ENCODE measurements at regions not wholly inside any gene's neighbourhood (a gene's known extent, or its start where the extent isn't known, plus 50 kb on each side); places are given as distances from the start of the nearest gene placed in this dataset.

DNA sequence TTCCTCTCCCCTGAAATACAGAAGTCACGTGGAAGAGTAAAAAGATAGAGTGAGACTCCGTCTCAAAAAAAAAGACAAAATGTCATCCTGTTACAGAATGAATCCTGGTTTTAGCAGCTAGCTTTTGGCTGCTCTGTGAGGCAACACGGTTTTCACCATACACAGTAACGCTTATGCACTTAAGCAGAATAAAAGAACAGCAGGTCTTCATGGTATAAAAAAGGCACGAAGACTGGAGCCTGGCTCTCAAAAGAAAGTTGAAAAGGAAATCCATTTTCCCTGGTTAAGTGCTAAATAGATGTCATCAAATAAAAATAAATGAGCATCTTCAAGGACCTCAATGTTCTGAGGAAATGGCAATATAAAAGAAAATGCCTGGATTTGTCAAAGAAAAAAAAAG is 444.1 kb downstream of the IPO8 start:
- DNase-seq (ENCODE audit: extremely low read depth in 1 of 2, low read depth in 1 of 2): no peak

DNA sequence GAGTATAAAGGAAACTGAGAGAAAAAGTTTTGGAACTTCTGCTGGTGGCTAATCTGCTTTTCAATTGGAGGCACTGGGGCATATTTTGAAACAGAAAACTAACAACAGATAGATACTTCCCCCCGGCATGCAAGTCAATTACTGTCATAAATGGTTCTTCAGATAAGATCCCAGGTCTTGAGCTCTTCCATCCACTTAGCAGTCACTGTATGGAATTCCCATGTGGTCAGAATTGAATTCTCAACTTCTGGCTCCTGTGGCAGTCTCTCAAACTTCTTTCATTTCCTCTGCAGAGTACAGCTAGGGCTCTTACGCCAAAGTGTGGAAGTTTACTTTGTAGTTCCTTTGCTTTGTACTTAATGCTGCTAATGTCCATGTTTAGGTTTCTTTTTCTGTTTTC is 452.2 kb downstream of the IPO8 start:
- DNase-seq (ENCODE audit: extremely low read depth in 1 of 2, low read depth in 1 of 2): no peak

DNA sequence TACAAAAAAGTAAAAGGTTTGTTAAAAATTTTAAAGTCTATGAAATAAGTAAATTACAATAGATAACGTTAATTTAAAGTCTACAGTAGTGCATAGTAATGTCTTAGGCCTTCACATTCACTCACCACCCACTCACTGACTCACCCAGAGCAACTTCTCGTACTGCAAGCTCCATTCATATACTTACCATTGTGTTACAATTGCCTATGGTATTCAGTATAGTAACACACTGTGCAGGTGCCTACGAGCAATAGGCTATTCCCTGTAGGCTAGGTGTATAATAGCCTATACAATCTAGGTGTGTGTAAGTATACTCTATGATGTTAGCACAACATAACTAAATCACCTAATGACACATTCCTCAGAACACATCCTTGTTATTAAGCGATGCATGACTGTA is 435.3 kb upstream of the TMTC1 start:
- DNase-seq (ENCODE audit: extremely low read depth in 1 of 2, low read depth in 1 of 2): no peak

DNA sequence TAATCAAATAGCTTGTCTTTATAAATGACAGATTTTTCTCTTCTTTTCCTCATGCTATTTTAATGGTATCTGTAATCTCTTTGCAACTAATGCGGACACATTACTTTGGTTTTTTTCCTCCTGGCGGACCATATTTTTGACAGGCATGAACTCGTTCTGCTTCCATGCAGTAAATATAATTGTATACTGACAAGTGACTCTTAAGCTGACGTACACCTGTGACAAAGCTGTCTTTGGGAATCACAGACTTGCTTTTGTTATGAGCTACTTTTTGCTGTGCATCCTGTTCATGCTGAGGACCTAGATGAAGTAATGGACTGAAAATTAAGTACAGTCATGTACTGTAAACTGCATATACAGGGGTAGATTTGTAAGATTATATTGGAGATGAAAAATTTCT is 434.3 kb upstream of the TMTC1 start:
- DNase-seq (ENCODE audit: extremely low read depth in 1 of 2, low read depth in 1 of 2): no peak

DNA sequence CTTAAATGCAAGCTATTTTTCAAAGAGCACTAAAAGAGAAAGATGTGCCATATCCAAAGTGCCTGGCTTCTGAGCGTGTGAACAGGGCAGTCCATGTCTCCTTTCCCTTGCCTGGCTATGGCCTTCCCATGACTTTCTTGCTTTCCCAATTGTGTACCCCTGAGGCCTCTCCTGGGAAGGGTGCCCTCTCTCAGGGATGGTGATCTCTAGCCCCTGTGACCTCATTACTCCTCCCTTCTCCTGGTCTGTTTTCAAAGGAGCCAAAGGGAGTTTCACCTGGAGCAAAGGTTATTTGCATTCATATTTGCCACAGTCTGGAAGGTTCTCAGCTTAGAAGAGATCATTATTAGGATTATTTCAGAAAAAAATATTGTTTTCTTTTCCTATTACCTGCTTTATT is 429.4 kb upstream of the TMTC1 start:
- DNase-seq (ENCODE audit: extremely low read depth in 1 of 2, low read depth in 1 of 2): no peak

DNA sequence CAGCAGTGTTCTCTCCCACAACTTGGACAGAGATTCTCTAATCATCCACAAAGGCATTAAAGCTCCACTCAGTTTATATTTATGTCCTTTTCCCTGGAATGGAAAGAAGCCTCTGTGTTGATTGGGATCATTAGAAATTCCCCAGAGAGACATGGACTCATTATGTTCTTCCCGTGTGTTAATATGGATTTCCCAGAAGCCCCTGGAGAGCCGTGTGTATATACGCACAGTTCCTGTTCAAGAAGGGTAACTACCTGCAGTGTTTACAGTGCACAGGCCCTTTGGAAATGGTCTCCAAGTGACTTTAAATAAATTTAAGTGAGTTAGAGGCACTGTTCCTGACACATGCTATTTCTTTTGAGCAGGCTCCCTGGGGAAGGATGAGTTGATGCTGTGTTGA is 428.0 kb upstream of the TMTC1 start:
- DNase-seq (ENCODE audit: extremely low read depth in 1 of 2, low read depth in 1 of 2): no peak

DNA sequence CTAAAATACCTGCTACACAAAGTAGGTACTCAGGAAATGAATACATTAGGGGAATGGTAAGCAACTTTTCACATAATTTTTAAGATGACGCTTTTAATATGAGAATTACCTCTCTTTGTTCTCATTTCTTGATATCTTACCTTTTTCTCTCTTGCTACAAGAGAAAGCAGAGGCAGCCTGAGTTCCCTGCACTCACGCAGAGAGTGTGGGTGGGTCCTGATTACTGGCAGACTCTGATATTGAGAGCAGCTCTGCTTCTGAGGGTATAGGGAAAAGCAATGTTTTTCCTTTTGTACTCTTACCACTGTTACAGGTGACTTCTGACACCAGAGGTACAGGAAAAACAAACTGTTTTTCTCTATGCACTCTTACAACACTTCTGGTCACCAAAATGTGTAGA is 420.2 kb upstream of the TMTC1 start:
- no peak for DNase-seq (ENCODE audit: extremely low read depth in 1 of 2, low read depth in 1 of 2)

DNA sequence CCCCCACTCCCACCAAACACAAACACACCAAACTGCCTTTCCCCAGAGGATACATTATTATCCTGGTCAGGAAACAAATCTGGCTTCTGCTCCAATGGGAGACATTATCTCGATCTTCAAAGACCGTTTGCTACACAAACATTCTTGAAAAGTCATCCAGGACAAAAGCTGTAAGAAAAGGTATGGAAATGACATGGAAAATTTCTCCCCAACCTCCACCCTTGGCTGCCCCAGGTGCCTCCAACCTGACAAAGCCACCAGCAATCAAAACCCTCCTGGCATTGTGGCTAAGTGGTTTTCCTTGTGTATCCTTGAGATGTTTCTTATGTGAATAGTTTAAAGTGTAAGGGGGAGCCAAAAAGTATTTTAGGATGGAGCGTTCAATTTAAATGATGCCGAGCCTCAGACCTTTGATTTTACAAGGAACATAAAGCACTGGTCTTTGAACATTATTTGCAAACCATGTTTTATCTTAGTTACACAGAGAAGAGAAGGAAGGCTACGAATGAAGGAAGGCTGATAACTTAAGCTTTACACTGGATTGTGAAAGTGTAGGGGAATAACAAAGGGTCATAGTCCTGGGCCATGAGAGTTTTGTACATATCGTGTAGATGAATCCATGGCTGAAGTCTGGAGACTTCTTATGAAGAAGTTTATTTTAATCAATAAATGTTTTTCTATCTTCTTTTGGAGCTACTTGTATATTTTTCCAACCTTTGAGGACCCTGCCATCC is 418.9 kb upstream of the TMTC1 start:
- no peak for DNase-seq (ENCODE audit: extremely low read depth in 1 of 2, low read depth in 1 of 2)

DNA sequence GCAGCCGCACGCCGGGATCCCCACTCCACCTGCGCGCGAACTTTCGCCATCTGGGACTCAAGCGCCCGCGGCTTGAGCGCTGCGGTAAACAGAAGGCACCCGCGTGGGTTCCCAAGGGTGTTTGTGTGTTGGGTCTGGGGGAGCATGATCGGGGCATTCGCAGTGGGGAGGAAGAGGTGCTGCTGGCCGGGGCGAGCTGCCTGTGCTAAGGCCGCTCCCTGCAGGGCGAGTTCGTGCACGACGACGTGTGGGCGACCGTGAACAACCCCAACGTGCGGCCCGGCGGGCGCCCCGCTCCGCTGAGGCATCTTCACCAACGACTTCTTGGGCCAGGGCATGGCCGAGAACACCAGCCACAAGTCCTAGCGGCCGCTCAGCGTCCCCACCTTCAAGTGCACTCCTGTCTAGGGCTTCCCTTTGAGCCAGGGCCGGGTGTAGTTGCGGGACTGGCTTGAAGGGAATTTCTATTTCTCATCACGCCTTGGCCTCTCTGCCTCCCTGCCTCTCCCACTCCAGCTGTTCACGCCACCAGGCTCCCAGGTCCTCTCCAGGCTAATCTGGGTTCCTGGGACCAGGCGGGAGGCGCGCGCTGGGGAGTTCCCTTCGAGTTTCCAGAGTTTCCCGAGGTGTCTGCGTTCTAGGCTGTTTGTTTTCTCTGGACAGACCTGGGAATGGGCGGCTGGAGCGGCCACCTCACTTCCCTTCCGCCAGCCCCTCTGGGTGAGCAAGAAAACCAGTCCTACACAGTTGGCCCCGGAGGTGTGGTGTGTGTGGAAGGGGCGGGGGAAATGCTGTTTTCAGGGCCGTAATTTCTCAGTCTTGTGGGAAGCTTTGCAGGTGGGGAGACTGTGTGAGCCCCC is 417.8 kb upstream of the TMTC1 start:
- no peak for DNase-seq (ENCODE audit: extremely low read depth in 1 of 2, low read depth in 1 of 2)

DNA sequence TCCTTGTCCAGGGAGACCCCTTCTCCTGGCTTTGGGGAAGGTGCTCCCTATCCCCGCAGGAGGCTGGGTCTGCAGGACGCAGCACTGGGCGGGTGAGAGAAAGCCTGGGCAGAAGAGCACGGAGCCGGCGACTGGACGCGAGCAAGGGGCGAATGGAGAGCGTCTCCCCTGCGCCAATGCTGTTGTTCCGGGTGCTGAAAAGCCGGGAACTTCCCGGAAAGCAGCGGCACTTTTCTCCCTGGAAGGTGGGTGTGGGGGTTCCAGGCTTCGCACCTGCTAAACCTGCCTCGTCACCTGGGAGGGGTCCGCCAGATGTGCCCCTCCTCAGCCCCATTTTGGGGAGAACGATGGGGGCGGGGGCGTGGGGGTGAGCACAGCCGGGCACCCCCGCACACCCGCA is 417.1 kb upstream of the TMTC1 start:
- DNase-seq (ENCODE audit: extremely low read depth in 1 of 2, low read depth in 1 of 2): no peak

DNA sequence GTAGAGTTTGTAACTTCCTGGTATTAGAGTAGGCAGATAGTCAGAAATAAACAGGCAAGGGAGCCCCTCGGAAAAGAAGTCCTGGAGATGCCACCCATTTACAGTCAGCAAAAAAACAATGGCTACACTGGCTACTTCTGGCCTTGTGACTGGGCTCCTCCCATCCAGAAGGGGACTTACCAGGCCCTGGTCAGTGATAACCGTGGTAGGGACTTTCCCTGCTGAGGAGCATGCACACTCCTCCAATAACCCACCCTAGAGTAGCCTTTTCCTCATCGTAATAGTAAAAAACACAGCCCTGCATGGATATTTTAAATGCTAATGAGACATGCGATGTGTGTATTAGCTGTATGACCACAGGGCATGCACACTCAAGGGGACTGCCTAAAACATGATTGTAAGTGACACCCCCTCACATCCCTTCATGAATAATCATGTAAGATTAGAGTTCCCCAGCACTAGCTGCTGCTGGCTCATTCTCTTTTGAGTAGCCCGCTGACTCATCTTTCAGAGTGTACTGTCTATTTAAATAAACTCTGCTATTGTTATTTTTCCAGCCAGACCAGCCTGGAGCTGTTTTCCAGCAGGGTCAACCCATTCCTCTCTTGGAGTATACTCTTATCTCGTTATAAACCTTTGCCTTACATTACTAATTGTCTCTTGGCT is 413.8 kb upstream of the TMTC1 start:
- DNase-seq (ENCODE audit: extremely low read depth in 1 of 2, low read depth in 1 of 2): no peak

DNA sequence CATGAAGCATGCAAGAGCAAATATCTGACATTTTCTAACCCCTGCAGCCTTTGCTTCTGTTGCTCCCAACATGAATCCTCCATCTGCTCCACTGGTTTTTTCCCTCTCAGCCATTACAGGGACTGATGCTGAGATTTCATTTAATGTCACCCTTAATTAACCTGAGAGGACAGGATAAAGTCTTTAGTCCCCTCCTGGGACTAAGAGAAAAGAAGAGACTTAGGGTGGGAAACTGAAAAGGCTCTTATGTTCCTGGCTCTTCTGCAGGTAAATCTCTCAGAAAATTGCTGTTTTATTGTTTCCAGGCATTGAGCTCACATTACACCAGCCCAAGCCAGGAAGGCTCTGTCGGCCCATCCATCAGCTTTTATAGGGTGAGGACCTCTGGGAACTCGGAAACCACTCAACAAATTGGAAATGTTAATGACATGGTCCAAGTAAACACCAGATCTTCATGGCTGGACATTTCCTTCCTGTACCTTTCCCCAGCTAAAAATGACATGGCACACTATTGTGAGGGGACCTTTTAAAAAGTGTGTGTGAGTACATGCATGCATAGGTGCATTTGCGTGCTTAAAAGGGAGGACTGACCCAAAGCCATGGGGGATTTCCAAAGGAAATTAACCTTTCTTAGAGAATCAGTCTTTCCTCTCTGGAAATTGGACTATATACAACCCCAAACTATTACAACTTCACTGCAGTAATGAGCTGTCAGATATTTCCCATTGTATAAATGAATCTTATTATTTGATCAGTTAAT is 408.1 kb upstream of the TMTC1 start:
- no peak for DNase-seq (ENCODE audit: extremely low read depth in 1 of 2, low read depth in 1 of 2)

DNA sequence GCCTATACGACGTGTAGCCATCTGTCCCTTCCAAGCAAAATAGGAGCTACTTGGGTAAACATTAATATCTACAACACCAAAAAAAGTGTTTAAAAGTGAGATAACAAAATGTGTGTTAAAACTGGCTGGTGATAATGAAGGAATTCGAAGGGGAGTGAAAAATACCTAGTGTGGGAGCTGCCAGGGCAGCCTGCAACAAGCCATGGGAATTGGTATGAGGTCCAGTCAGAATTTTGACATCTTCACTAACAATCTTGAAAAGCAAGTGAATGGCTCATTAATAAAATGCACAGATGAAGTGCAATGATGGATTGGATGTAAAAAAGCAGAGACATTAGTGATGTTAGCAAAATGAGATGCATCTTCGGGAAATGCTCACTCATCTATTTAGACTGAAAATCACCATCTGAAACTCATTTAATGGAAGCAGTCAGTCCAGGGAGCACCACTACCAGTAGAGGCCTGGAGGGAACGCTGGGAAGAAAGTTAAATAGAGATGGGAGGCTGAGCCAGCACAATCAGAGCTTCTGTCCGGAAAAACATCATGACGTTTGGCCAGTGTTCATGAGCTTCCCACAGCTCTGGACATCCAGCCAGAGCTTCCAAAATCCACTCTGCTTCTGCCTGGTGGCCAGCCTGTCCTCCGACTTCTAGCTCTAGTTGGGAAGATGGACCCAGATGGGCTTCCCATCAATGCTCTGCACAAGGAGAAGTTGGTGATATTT is 405.0 kb upstream of the TMTC1 start:
- DNase-seq (ENCODE audit: extremely low read depth in 1 of 2, low read depth in 1 of 2): no peak

DNA sequence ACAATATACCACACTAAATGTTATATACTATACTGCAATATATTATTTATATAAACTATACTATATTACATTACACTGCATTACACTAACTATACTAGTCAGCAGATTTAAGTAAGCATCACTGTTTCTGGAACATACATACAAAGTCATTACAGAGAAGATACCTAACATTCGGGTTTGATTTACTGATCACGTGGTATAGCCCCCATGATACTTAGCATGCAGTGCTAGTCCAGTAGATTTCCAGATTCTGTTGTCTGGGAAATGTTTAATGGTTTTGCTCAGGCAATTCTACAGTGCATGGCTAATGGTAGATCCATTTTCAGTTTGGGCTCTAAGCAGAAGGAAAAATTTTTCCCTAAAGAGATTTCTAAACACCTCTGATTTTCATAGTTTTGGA is 403.7 kb upstream of the TMTC1 start:
- DNase-seq (ENCODE audit: extremely low read depth in 1 of 2, low read depth in 1 of 2): no peak

DNA sequence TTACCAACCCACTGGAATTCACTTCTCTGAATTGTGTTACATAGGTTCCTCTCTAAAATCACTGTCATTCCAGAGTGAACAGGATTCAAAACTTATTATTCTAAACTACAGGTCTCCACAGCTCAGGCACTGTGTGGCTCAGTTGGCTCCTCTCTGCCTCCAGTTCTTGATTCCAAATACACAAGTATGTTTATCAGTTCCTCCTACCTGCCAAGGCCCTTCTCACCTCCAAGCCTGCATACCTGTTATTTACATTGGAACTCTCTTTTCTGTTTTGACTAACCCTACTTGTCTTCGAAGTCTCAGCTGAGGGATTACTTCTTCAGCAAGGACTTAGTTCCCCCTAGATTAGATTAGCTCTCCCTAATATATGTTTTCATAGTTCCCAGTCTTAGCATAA is 397.6 kb upstream of the TMTC1 start:
- no peak for DNase-seq (ENCODE audit: extremely low read depth in 1 of 2, low read depth in 1 of 2)

DNA sequence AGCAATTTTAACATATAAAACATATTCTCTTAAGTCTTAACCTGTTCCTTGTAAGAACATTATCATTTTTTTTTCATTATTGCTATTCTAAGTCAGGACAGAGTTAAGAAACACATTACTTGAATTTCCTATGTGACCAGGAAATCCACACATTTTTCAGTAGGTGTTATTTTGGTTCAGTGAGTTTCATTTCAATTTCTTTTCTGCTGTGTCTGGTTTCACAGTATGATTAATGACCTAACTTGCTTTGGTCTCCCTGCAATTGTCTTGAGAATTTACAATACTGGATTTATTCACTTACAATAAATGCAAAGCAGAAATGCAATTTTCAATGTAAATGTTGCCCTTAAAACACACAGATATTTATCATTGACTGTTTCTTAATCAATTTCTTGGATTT is 396.9 kb upstream of the TMTC1 start:
- no peak for DNase-seq (ENCODE audit: extremely low read depth in 1 of 2, low read depth in 1 of 2)

DNA sequence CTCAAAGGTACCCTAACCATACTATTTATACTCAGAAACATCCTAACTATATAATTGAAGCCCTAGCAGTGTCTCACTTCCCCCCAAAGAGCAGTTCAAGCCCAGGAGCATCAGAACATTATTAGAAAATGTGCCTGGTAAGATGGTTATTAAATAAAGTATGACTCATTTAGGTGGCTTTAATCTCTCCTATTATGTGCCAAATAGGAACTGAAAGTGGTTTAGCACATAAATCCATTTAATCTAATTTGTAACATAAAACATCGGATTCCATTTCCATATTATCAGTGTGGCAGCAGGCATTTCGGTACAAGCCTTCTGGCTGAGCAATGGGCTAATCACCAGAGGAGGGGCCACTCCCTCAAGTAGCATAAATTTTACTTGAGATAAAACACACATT is 395.2 kb upstream of the TMTC1 start:
- no peak for DNase-seq (ENCODE audit: extremely low read depth in 1 of 2, low read depth in 1 of 2)

DNA sequence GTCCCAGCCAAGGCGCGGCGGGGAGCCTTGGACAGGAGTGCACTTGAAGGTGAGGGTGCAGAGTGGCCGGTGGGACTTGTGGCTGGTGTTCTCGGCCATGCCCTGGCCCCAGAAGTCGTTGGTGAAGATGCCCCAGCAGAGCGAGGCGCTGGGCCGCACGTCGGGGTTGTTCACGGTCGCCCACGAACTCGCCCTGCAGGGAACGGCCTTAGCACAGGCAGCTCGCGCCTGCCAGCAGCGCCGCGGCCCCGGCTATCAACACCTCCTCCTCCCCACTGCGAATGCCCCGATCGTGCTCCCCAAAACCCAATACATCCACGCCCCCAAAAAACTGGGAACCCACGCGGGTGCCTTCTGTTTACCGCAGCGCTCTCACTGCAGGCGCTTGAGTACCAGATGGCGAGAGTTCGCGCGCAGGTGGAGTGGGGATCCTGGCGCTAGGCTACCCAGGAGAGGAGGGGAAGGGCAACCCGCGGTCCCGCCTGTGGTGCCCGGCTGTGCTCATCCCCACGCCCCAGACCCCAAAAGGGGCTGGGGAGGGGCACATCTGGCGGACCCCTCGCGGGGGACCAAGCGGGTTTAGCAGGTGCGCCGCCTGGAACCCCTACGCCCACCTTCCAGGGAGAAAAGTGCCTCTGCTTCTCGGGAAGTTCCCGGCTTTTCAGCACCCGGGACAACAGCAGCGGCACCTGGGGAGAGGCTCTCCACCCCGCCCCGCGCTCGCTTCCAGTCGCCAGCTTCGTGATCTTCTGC is 386.3 kb upstream of the TMTC1 start:
- DNase-seq (ENCODE audit: extremely low read depth in 1 of 2, low read depth in 1 of 2): no peak

DNA sequence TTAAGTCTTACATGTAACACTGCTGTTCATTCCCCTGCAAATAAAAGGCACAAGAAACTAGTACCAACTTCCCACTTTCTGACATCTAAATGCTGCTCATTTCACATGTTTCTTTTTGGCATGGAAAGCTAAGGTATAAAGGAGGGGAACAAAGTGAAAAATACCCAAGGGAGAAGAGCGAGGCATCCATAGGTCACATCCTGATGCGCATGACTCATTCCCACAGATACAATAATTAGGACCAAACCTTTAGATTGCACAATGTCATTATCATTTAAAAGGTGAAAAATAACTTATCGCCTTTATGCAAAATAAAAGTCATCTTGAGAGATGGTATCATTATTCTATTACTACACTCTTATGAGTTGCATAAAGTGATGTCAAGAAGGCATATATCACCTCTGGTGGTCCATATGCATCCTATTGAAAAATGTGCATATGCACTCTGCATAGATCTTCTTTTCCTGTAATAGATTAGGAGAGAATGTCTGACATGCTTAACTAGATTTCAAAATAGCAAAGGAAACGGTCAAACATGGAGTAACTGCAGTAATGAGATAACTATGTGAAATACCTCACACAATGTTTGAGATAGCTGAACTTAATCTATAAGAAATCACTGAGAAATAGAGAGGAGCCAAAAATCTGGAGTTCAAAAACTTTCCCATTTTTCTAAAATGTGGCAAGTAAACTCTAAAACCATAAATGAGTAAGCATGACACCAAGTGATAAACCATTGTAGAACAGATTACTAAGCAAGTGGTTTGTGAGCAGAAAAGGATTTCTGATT is 382.5 kb upstream of the TMTC1 start:
- no peak for DNase-seq (ENCODE audit: extremely low read depth in 1 of 2, low read depth in 1 of 2)

Data from stimulated activated CD8-positive, alpha-beta memory T cell treated with anti-CD3 and anti-CD28 coated beads, Interleukin-7, amount 100 ng/mL, for 48 hours (primary cell).